ENCODE measurements at regions not wholly inside any gene's neighbourhood (a gene's known extent, or its start where the extent isn't known, plus 50 kb on each side); places are given as distances from the start of the nearest gene placed in this dataset.
A peak's percentile ranks its signal among the peaks of the same experiment; 100 is the strongest.

- Histone ChIP-seq H2AFZ (ENCODE audit: low read length) (no peak overlapping the region), H3K4me1 (ENCODE audit: insufficient read depth, low read length) (no peaks in the 10 kb centered on the region), H3K27me3 (ENCODE audit: control insufficient read depth in 1 of 2, insufficient read depth in 2 of 2, low read length in 2 of 2) (no peaks in the 10 kb centered on the region), H4K20me1 (ENCODE audit: insufficient read depth, low read length) (no peaks in the 10 kb centered on the region), H3K9ac (ENCODE audit: insufficient read depth, low read depth, low read length) (no peak overlapping the region), H3K4me2 (ENCODE audit: low read depth, low read length) (no peak overlapping the region), H3K36me3 (replicated peaks in 1 of 2; ENCODE audit: control insufficient read depth in 1 of 2, insufficient read depth in 2 of 2, low read length in 2 of 2) (no peaks in the 10 kb centered on the region), H3K79me2 (ENCODE audit: insufficient read depth, low read length) (no peaks in the 10 kb centered on the region), H3K4me3 (replicated peaks in 1 of 3; ENCODE audit: insufficient read depth in 1 of 3, low read depth in 2 of 3, low read length in 3 of 3) (no peak overlapping the region), H3K9me3 (ENCODE audit: low read length) (no peaks in the 10 kb centered on the region), H3K27ac (ENCODE audit: extremely low read length, insufficient read depth, low read length) (no peak overlapping the region)
- intact Hi-C loops (cut with micrococcal nuclease; ENCODE audit: unreplicated experiment), result no loop called here
- in situ Hi-C loops (cut with HindIII; ENCODE audit: extremely low pct_ligation_motif_present, low pct_unique_long_range_greater_than_20kb), result loop anchor here (10.0 kb wide), 1 partner anchor 58 kb away; no protein-coding TSS in a partner anchor
- TF ChIP-seq ZNF24 (IDR thresholded peaks at IDR 0.05) (no peak), ZC3H13 (CRISPR knock-in tag; IDR thresholded peaks at IDR 0.05) (no peak), GMEB1 (CRISPR knock-in tag; IDR thresholded peaks at IDR 0.05; ENCODE audit: borderline replicate concordance) (no peak), MIER2 (CRISPR knock-in tag; IDR thresholded peaks at IDR 0.05) (peak; percentile 91), ZBTB25 (CRISPR knock-in tag; IDR thresholded peaks at IDR 0.05) (no peak), ZNF382 (CRISPR knock-in tag; IDR thresholded peaks at IDR 0.05; ENCODE audit: borderline replicate concordance) (no peak), ZNF572 (CRISPR knock-in tag; IDR thresholded peaks at IDR 0.05) (no peak), EHMT2 (IDR thresholded peaks at IDR 0.05; ENCODE audit: borderline replicate concordance, low read depth, low read length) (peak; percentile 74; the same call in 1 of the 2 replicates), GABPA (IDR thresholded peaks at IDR 0.05; ENCODE audit: low read depth, low read length) (no peak), GABPA (CRISPR knock-in tag; IDR thresholded peaks at IDR 0.05; ENCODE audit: low read depth) (no peak), ISL2 (CRISPR knock-in tag; IDR thresholded peaks at IDR 0.05) (no peak)
- TF ChIP-seq, protein P1, sequence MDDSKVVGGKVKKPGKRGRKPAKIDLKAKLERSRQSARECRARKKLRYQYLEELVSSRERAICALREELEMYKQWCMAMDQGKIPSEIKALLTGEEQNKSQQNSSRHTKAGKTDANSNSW (CRISPR knock-in tag; IDR thresholded peaks at IDR 0.05; ENCODE audit: borderline replicate concordance), result no peak
- TF ChIP-seq, protein P2, sequence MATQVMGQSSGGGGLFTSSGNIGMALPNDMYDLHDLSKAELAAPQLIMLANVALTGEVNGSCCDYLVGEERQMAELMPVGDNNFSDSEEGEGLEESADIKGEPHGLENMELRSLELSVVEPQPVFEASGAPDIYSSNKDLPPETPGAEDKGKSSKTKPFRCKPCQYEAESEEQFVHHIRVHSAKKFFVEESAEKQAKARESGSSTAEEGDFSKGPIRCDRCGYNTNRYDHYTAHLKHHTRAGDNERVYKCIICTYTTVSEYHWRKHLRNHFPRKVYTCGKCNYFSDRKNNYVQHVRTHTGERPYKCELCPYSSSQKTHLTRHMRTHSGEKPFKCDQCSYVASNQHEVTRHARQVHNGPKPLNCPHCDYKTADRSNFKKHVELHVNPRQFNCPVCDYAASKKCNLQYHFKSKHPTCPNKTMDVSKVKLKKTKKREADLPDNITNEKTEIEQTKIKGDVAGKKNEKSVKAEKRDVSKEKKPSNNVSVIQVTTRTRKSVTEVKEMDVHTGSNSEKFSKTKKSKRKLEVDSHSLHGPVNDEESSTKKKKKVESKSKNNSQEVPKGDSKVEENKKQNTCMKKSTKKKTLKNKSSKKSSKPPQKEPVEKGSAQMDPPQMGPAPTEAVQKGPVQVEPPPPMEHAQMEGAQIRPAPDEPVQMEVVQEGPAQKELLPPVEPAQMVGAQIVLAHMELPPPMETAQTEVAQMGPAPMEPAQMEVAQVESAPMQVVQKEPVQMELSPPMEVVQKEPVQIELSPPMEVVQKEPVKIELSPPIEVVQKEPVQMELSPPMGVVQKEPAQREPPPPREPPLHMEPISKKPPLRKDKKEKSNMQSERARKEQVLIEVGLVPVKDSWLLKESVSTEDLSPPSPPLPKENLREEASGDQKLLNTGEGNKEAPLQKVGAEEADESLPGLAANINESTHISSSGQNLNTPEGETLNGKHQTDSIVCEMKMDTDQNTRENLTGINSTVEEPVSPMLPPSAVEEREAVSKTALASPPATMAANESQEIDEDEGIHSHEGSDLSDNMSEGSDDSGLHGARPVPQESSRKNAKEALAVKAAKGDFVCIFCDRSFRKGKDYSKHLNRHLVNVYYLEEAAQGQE (IDR thresholded peaks at IDR 0.05; ENCODE audit: borderline replicate concordance in 1 of 2, low read depth in 1 of 2, low read length in 2 of 2), result peak; percentile 36 to 89
- ATAC-seq (no peak), FAIRE-seq (no peak), DNase-seq (ENCODE audit: low spot score) (no peak)
- BruUV-seq (replicated peaks), result no TSS peak
- ChIA-PET POLR2A (no interaction called here), CTCF (ENCODE audit: low intra/inter-chr PET ratio, low total read pairs) (no interaction called here)
- 3% methylated on average over 2 of the region's 2 CpGs for WGBS (ENCODE audit: low lambda C conversion rate)
Observed at GRCh38 chr22:34696557-34696956, 369.4 kb upstream of the ISX start.

Data from HepG2 (cell line).